Psoas muscle (tissue), 7 donors: ENCODE measurements at regions not wholly inside any gene's neighbourhood (a gene's known extent, or its start where the extent isn't known, plus 50 kb on each side); places are given as distances from the start of the nearest gene placed in this dataset.
"Not testable (repeated sequence)": the region's sequence is repeated elsewhere in the genome, so short reads cannot be mapped to it uniquely, and the experiment has no call there.

Experiments used
- ATAC-seq, 4 donors: fragments of 200-7000 bp; cut with Tn5 transposase; one replicate each; pipeline ENCODE4 v1.9.1; 2020; ENCODE audit warnings: moderate library complexity in 3 of 4, mild to moderate bottlenecking in 2 of 4
- DNase-seq, 2 donors: peaks; one replicate each; pipeline ENCODE4 v3.0.0-alpha.2; 2020
- H3K27ac ChIP-seq: fragments of 200-600 bp; one replicate; pipeline ENCODE4 v1.8.0; 2022
- H3K27me3 ChIP-seq, 3 donors: fragments of 200-600 bp in 1 of 3; one replicate each; pipeline versions ENCODE4 v1.6.1 to v1.8.0; 2013 to 2022; ENCODE audit warnings: low read length in 2 of 3, mild to moderate bottlenecking in 2 of 3, moderate library complexity in 1 of 3; ENCODE audit not compliant: insufficient read depth in 3 of 3
- H3K36me3 ChIP-seq, 2 donors: fragments of 200-600 bp in 1 of 2; one replicate each; pipeline versions ENCODE4 v1.6.1 to v1.8.0; 2013 to 2022; ENCODE audit warnings: low read depth in 1 of 2, mild to moderate bottlenecking in 1 of 2, moderate library complexity in 1 of 2; ENCODE audit not compliant: insufficient read depth in 1 of 2
- H3K4me1 ChIP-seq: fragments of 200-600 bp; one replicate; pipeline ENCODE4 v1.8.0; 2022
- H3K4me3 ChIP-seq: fragments of 200-600 bp; one replicate; pipeline ENCODE4 v1.8.0; 2022; ENCODE audit warnings: mild to moderate bottlenecking
- H3K9me3 ChIP-seq: fragments of 200-600 bp; one replicate; pipeline ENCODE4 v1.8.0; 2022
- WGBS, 3 donors: extraction: QIAGEN DNeasy Blood & Tissue Kit; methylation state at CpG; one replicate each; pipeline versions ENCODE4 v1.1.6 to v1.1.7; 2013; 5-methylcytosine and 5-hydroxymethylcytosine counted together
- intact Hi-C, 2 donors: fragments of 100-400 bp; cut with DNase I; formaldehyde crosslinking; loops; one replicate each; pipeline versions ENCODE4 v1.11.0 to v1.14.2; 2022
- TF ChIP-seq, protein P1 (sequence below): fragments of 200-600 bp; IDR thresholded peaks from one replicate; pipeline ENCODE4 v1.8.0; 2022; ENCODE audit warnings: antibody characterized with exemption
- donor health status: healthy with polysubstance abuse.
- donor health status: DM: no; HTN: no; CAD: no; lungs with moderate emphysema.
- donor health status: Bipolar disorder and iron deficiency.
- donor health status: healthy.
- donor health status: DM: yes; HTN: yes; CAD: no.
- donor health status: DM: no; HTN: no; CAD: no.
- donor health status: DM: yes; HTN: yes; CAD: no.

DNA sequence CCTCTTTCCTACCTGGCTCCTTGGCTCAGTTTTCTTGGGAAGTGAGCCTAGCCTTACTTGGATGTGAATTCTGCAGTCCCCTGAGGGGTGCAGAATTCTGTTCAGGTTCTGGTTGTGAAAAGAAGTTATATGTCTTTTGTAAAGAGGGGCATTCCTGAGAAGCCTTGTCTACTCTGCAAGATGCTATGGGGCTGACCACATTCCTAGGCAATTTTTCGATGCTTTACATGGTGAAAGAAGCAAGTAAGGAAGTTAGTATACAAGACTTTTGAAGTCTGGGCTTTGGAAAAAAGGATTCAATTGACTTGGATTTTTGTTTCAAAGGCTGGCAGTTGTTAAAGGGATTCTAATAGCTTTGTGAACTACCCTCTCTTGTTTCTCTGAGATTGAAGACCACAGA lies 167.9 kb upstream of the STMND1 start:
- Histone ChIP-seq H3K9me3 (no peaks in the 10 kb centered on the region), H3K4me1 (no peaks in the 10 kb centered on the region), H3K27ac (no peak overlapping the region), H3K4me3 (no peak overlapping the region), H3K27me3 (peaks cover 0 to 1% (median 0%) of the 10 kb centered on the region in 3 donors), H3K36me3 (no peaks in the 10 kb centered on the region)
- WGBS, 3 donors = 38 to 48% (median 42%) methylated on average over 1 of the region's 1 CpG
- no peak for DNase-seq
- TF ChIP-seq, protein P1, sequence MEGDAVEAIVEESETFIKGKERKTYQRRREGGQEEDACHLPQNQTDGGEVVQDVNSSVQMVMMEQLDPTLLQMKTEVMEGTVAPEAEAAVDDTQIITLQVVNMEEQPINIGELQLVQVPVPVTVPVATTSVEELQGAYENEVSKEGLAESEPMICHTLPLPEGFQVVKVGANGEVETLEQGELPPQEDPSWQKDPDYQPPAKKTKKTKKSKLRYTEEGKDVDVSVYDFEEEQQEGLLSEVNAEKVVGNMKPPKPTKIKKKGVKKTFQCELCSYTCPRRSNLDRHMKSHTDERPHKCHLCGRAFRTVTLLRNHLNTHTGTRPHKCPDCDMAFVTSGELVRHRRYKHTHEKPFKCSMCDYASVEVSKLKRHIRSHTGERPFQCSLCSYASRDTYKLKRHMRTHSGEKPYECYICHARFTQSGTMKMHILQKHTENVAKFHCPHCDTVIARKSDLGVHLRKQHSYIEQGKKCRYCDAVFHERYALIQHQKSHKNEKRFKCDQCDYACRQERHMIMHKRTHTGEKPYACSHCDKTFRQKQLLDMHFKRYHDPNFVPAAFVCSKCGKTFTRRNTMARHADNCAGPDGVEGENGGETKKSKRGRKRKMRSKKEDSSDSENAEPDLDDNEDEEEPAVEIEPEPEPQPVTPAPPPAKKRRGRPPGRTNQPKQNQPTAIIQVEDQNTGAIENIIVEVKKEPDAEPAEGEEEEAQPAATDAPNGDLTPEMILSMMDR = no peak
- intact Hi-C loops = no loop called here
- ATAC-seq = no peak

- TF ChIP-seq, protein P1 = no peak
- no peak for ATAC-seq
- Histone ChIP-seq H3K4me3 (no peak overlapping the region), H3K9me3 (no peaks in the 10 kb centered on the region), H3K27ac (no peak overlapping the region), H3K36me3 (no peaks in the 10 kb centered on the region), H3K4me1 (no peaks in the 10 kb centered on the region), H3K27me3 (peaks cover 0 to 1% (median 0%) of the 10 kb centered on the region in 3 donors)
- no peak for DNase-seq
- WGBS, 3 donors = 61 to 73% (median 67%) methylated on average over 4 of the region's 4 CpGs
- intact Hi-C loops = no loop called here
Measured at GRCh38 chr6:16933532-16933931, 168.3 kb upstream of the STMND1 start.

- Histone ChIP-seq H3K27me3 (peaks cover 0 to 1% (median 0%) of the 10 kb centered on the region in 3 donors), H3K4me3 (no peak overlapping the region), H3K36me3 (no peaks in the 10 kb centered on the region), H3K9me3 (no peaks in the 10 kb centered on the region), H3K4me1 (no peaks in the 10 kb centered on the region), H3K27ac (no peak overlapping the region)
- ATAC-seq (no peak), DNase-seq (no peak)
- intact Hi-C loops = no loop called here
- WGBS, 3 donors = 96 to 99% (median 98%) methylated on average over 4 of the region's 4 CpGs
- TF ChIP-seq, protein P1 = no peak
Measured at GRCh38 chr6:16932920-16933319, 168.9 kb upstream of the STMND1 start.

GRCh38 chr6:16931079-16931478 lies 169.8 kb upstream of the ATXN1 start:
- H3K27ac ChIP-seq, H3K9me3 ChIP-seq, ATAC-seq, H3K27me3 ChIP-seq, DNase-seq, H3K4me1 ChIP-seq, H3K4me3 ChIP-seq, H3K36me3 ChIP-seq, intact Hi-C loops: not testable (repeated sequence)

GRCh38 chr6:16930432-16930831 lies 169.2 kb upstream of the ATXN1 start:
- 49 to 98% (median 96%) methylated on average over 1 of the region's 1 CpG for WGBS, 3 donors
- no peaks in the 10 kb centered on the region for H3K4me1 ChIP-seq
- ATAC-seq (no peak), DNase-seq (no peak)
- H3K9me3 ChIP-seq = no peaks in the 10 kb centered on the region
- H3K4me3 ChIP-seq = no peak overlapping the region
- H3K27ac ChIP-seq = no peak overlapping the region
- no peaks in the 10 kb centered on the region for H3K36me3 ChIP-seq
- intact Hi-C loops = no loop called here
- H3K27me3 ChIP-seq = peaks cover 0 to 1% (median 0%) of the 10 kb centered on the region in 3 donors
- TF ChIP-seq, protein P1 = no peak
